Panc1 (cell line): ENCODE measurements at regions not wholly inside any gene's neighbourhood (a gene's known extent, or its start where the extent isn't known, plus 50 kb on each side); places are given as distances from the start of the nearest gene placed in this dataset.
"Not testable (repeated sequence)": the region's sequence is repeated elsewhere in the genome, so short reads cannot be mapped to it uniquely, and the experiment has no call there.

Source experiments
- CTCF ChIP-seq: fragments of 450-650 bp; IDR thresholded peaks from 2 replicates; pipeline ENCODE4 v1.5.1; 2017; ENCODE audit warnings: mild to moderate bottlenecking
- POLR2AphosphoS5 ChIP-seq: IDR thresholded peaks from 2 replicates; pipeline ENCODE4 v1.6.1; 2012; ENCODE audit warnings: mild to moderate bottlenecking, low read depth, low read length, moderate library complexity
- REST ChIP-seq, 2 experiments: IDR thresholded peaks; 2 replicates each; pipeline ENCODE4 v1.6.1; 2011 to 2012; ENCODE audit warnings: low read depth in 2 of 2, control low read depth in 1 of 2, low read length in 1 of 2, mild to moderate bottlenecking in 1 of 2, moderate library complexity in 1 of 2; ENCODE audit not compliant: insufficient read depth in 1 of 2
- SIN3A ChIP-seq: IDR thresholded peaks from 2 replicates; pipeline ENCODE4 v1.6.1; 2012; ENCODE audit warnings: low read depth, mild to moderate bottlenecking, low read length, moderate library complexity, borderline replicate concordance; ENCODE audit not compliant: insufficient read depth

GRCh38 chr9:41754403-41754802, 374.8 kb downstream of the CNTNAP3B start:
- not testable (repeated sequence) for TF ChIP-seq CTCF; POLR2AphosphoS5; REST (IDR thresholded peaks at IDR 0.05; ENCODE audit: insufficient read depth in 1 of 2, low read depth in 2 of 2, low read length in 1 of 2); SIN3A
